ENCODE measurements at regions not wholly inside any gene's neighbourhood (a gene's known extent, or its start where the extent isn't known, plus 50 kb on each side); places are given as distances from the start of the nearest gene placed in this dataset.

DNA sequence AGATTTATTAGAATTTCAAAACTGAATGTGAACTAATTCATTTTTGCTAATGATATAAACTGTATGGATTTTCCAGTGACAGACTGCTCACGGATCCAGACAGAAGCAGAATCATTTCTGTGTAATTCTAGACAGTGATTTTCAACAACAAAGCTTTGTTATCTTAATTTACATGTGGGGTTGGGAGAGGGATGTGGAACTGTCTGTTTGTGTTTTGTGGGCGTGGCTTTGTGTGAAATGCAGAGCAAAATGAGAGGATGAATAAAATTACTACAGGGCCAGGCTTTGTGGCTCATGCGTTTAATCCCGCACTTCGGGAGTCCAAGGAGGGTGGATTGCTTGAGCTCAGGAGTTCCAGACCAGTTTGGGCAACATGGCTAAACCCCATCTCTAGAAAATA, 834.7 kb downstream of the GALC start:
- TF ChIP-seq, protein P1, sequence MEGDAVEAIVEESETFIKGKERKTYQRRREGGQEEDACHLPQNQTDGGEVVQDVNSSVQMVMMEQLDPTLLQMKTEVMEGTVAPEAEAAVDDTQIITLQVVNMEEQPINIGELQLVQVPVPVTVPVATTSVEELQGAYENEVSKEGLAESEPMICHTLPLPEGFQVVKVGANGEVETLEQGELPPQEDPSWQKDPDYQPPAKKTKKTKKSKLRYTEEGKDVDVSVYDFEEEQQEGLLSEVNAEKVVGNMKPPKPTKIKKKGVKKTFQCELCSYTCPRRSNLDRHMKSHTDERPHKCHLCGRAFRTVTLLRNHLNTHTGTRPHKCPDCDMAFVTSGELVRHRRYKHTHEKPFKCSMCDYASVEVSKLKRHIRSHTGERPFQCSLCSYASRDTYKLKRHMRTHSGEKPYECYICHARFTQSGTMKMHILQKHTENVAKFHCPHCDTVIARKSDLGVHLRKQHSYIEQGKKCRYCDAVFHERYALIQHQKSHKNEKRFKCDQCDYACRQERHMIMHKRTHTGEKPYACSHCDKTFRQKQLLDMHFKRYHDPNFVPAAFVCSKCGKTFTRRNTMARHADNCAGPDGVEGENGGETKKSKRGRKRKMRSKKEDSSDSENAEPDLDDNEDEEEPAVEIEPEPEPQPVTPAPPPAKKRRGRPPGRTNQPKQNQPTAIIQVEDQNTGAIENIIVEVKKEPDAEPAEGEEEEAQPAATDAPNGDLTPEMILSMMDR (IDR thresholded peaks at IDR 0.05; ENCODE audit: low read depth, low read length, missing control alignments): no peak
- no peak for DNase-seq (ENCODE audit: low read depth)
- H3K4me3 ChIP-seq (ENCODE audit: low read depth, low read length): no peak overlapping the region
- in situ Hi-C loops (cut with HindIII; ENCODE audit: low sequenced_read_pairs): no loop called here

- in situ Hi-C loops (cut with HindIII; ENCODE audit: low sequenced_read_pairs): no loop called here
- DNase-seq (ENCODE audit: low read depth): no peak
- TF ChIP-seq, protein P1 (IDR thresholded peaks at IDR 0.05; ENCODE audit: low read depth, low read length, missing control alignments): no peak
- no peak overlapping the region for H3K4me3 ChIP-seq (ENCODE audit: low read depth, low read length)
These were observed 836.1 kb downstream of the GALC start for GRCh38 chr14:87156878-87157277.

GRCh38 chr14:87155856-87156488, 837.0 kb downstream of the GALC start:
- no peak overlapping the region for H3K4me3 ChIP-seq (ENCODE audit: low read depth, low read length)
- DNase-seq (ENCODE audit: low read depth): no peak
- TF ChIP-seq, protein P1 (IDR thresholded peaks at IDR 0.05; ENCODE audit: low read depth, low read length, missing control alignments): no peak
- in situ Hi-C loops (cut with HindIII; ENCODE audit: low sequenced_read_pairs): no loop called here

- in situ Hi-C loops (cut with HindIII; ENCODE audit: low sequenced_read_pairs): no loop called here
- DNase-seq (ENCODE audit: low read depth): no peak
- TF ChIP-seq, protein P1 (IDR thresholded peaks at IDR 0.05; ENCODE audit: low read depth, low read length, missing control alignments): no peak
- no peak overlapping the region for H3K4me3 ChIP-seq (ENCODE audit: low read depth, low read length)
These were observed 839.1 kb downstream of the GALC start for GRCh38 chr14:87153901-87154300.

- TF ChIP-seq, protein P1 (IDR thresholded peaks at IDR 0.05; ENCODE audit: low read depth, low read length, missing control alignments): no peak
These were observed 839.6 kb downstream of the GALC start for GRCh38 chr14:87153391-87153790.

DNA sequence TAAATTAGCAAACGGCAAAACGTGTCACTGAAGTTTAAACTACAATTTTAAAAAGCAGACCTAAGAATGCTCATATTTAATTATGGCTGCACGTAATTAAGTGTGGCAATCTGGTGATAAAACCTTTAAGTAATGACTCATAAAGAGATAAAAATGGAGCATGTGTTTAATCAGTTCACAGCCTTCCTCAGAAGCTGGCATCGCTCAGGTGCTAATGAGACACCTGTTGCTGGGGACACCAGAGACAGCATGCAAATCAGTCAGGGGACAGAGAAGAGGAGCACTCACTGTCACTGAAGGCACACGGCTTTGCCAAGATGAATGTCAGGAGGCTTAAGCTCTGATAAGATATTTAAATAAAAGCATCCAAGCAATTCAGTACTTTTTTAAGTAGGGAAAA, 840.3 kb downstream of the GALC start:
- DNase-seq (ENCODE audit: low read depth): no peak
- in situ Hi-C loops (cut with HindIII; ENCODE audit: low sequenced_read_pairs): no loop called here
- no peak overlapping the region for H3K4me3 ChIP-seq (ENCODE audit: low read depth, low read length)
- TF ChIP-seq, protein P1 (IDR thresholded peaks at IDR 0.05; ENCODE audit: low read depth, low read length, missing control alignments): no peak

More at GRCh38 chr14:87153391-87153790, 839.6 kb downstream of the GALC start:
- in situ Hi-C loops (cut with HindIII; ENCODE audit: low sequenced_read_pairs): no loop called here
- no peak for DNase-seq (ENCODE audit: low read depth)
- no peak overlapping the region for H3K4me3 ChIP-seq (ENCODE audit: low read depth, low read length)

All from astrocyte of the cerebellum (primary cell).